Daoy (cell line): ENCODE measurements at regions not wholly inside any gene's neighbourhood (a gene's known extent, or its start where the extent isn't known, plus 50 kb on each side); places are given as distances from the start of the nearest gene placed in this dataset.
"Not testable (repeated sequence)": the region's sequence is repeated elsewhere in the genome, so short reads cannot be mapped to it uniquely, and the experiment has no call there.

ENCODE experiments used
- DNase-seq: peaks from one replicate; pipeline ENCODE4 v3.0.0-alpha.2; 2015; ENCODE audit warnings: low read depth

- DNase-seq = not testable (repeated sequence)
Observed at GRCh38 chr6:78807655-78808355, 59.5 kb upstream of the IRAK1BP1 start.

GRCh38 chr6:78808356-78808891 is 58.9 kb upstream of the IRAK1BP1 start:
- no peak for DNase-seq

DNA sequence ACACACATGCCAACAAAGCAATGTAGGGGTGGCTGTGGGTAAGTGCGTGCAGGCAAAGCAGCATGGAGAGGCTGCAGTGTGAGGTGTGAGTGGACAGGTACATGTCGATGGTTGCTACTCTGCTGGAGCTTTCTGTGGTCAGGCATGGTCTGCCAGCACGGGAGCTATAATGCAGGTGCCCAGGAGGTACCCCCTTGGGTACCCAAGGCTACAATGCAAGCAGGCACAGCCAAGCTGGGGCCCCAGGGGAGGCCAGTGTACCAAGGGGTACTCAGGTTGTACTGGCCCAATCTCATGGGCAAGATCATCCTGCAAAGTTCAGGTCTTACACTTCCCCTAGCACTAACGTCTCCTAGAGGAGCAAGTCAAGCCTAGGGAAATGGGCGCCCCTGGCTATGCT is 58.4 kb upstream of the IRAK1BP1 start:
- DNase-seq = no peak

- DNase-seq = no peak
Observed at GRCh38 chr6:78810146-78810545, 57.2 kb upstream of the IRAK1BP1 start.

- no peak for DNase-seq
Observed at GRCh38 chr6:78810698-78811097, 56.7 kb upstream of the IRAK1BP1 start.
